ENCODE measurements at regions not wholly inside any gene's neighbourhood (a gene's known extent, or its start where the extent isn't known, plus 50 kb on each side); places are given as distances from the start of the nearest gene placed in this dataset.

- TF ChIP-seq, protein P1, sequence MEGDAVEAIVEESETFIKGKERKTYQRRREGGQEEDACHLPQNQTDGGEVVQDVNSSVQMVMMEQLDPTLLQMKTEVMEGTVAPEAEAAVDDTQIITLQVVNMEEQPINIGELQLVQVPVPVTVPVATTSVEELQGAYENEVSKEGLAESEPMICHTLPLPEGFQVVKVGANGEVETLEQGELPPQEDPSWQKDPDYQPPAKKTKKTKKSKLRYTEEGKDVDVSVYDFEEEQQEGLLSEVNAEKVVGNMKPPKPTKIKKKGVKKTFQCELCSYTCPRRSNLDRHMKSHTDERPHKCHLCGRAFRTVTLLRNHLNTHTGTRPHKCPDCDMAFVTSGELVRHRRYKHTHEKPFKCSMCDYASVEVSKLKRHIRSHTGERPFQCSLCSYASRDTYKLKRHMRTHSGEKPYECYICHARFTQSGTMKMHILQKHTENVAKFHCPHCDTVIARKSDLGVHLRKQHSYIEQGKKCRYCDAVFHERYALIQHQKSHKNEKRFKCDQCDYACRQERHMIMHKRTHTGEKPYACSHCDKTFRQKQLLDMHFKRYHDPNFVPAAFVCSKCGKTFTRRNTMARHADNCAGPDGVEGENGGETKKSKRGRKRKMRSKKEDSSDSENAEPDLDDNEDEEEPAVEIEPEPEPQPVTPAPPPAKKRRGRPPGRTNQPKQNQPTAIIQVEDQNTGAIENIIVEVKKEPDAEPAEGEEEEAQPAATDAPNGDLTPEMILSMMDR (IDR thresholded peaks at IDR 0.05; ENCODE audit: low read depth, low read length, missing input control) = no peak
- TF ChIP-seq REST (IDR thresholded peaks at IDR 0.05) (no peak), TAF1 (conservative IDR thresholded peaks at IDR 0.05) (no peak), NR2F2 (IDR thresholded peaks at IDR 0.05) (no peak), JUND (IDR thresholded peaks at IDR 0.05) (no peak), RAD21 (IDR thresholded peaks at IDR 0.05) (no peak), EGR1 (IDR thresholded peaks at IDR 0.05; ENCODE audit: low read depth in 2 of 2) (no peak), GABPA (IDR thresholded peaks at IDR 0.05 in 1 of 2, conservative IDR thresholded peaks at IDR 0.05 in 1 of 2) (no peak), ZBTB33 (IDR thresholded peaks at IDR 0.05) (no peak)
- TF ChIP-seq, protein P2, sequence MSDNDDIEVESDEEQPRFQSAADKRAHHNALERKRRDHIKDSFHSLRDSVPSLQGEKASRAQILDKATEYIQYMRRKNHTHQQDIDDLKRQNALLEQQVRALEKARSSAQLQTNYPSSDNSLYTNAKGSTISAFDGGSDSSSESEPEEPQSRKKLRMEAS (IDR thresholded peaks at IDR 0.05) = no peak
These were observed 612.0 kb downstream of the C4orf33 start for GRCh38 chr4:129707949-129708348.
